HEK293 (cell line): ENCODE measurements at regions not wholly inside any gene's neighbourhood (a gene's known extent, or its start where the extent isn't known, plus 50 kb on each side); places are given as distances from the start of the nearest gene placed in this dataset.

Experiments
- BCL11A ChIP-seq: fragments of 450-650 bp; formaldehyde crosslinking; IDR thresholded peaks from 2 replicates; pipeline ENCODE4 v1.5.1; 2016; ENCODE audit warnings: low read depth, missing biosample characterization, missing genetic modification characterization
- CTCF ChIP-seq: fragments of 450-650 bp; formaldehyde crosslinking; IDR thresholded peaks from 2 replicates; pipeline ENCODE4 v1.5.1; 2016; ENCODE audit warnings: missing biosample characterization, missing genetic modification characterization
- KLF9 ChIP-seq: fragments of 450-650 bp; formaldehyde crosslinking; IDR thresholded peaks from 2 replicates; pipeline ENCODE4 v1.5.1; 2016; ENCODE audit warnings: missing biosample characterization, missing genetic modification characterization, low read depth
- SP2 ChIP-seq: fragments of 450-650 bp; formaldehyde crosslinking; IDR thresholded peaks from 2 replicates; pipeline ENCODE4 v1.5.1; 2016; ENCODE audit warnings: missing biosample characterization, missing genetic modification characterization
- TRIM28 ChIP-seq: IDR thresholded peaks from 2 replicates; pipeline ENCODE4 v1.6.1; 2011; ENCODE audit warnings: low read length, control low read depth, borderline replicate concordance
- WT1 ChIP-seq: fragments of 450-650 bp; formaldehyde crosslinking; IDR thresholded peaks from 2 replicates; pipeline ENCODE4 v1.5.1; 2016; ENCODE audit warnings: missing biosample characterization, missing genetic modification characterization
- YY1 ChIP-seq: fragments of 450-650 bp; formaldehyde crosslinking; IDR thresholded peaks from 2 replicates; pipeline ENCODE4 v1.5.1; 2018; ENCODE audit warnings: missing biosample characterization, missing genetic modification characterization
- ZNF18 ChIP-seq: fragments of 450-650 bp; formaldehyde crosslinking; IDR thresholded peaks from 2 replicates; pipeline ENCODE4 v1.5.1; 2016; ENCODE audit warnings: missing biosample characterization, missing genetic modification characterization
- ZNF23 ChIP-seq: fragments of 450-650 bp; formaldehyde crosslinking; IDR thresholded peaks from 2 replicates; pipeline ENCODE4 v1.5.1; 2016; ENCODE audit warnings: missing biosample characterization, missing genetic modification characterization, borderline replicate concordance
- ZNF560 ChIP-seq: fragments of 450-650 bp; formaldehyde crosslinking; IDR thresholded peaks from 2 replicates; pipeline ENCODE4 v1.5.1; 2017; ENCODE audit warnings: missing biosample characterization, missing genetic modification characterization, borderline replicate concordance
- ZNF830 ChIP-seq: fragments of 450-650 bp; IDR thresholded peaks from 2 replicates; pipeline ENCODE4 v1.5.0; 2018; ENCODE audit warnings: missing biosample characterization, missing genetic modification characterization, low read depth, mild to moderate bottlenecking, moderate library complexity
- TF ChIP-seq, protein P1 (sequence below): fragments of 450-650 bp; formaldehyde crosslinking; IDR thresholded peaks from 2 replicates; pipeline ENCODE4 v1.5.1; 2016; ENCODE audit warnings: missing biosample characterization, missing genetic modification characterization, borderline replicate concordance
- TF ChIP-seq, protein P2 (sequence below): fragments of 450-650 bp; formaldehyde crosslinking; IDR thresholded peaks from 2 replicates; pipeline ENCODE4 v1.5.1; 2016; ENCODE audit warnings: missing biosample characterization, missing genetic modification characterization, low read depth

GRCh38 chr16:62102588-62102987 lies 66.3 kb upstream of the CDH8 start:
- TF ChIP-seq, protein P1, sequence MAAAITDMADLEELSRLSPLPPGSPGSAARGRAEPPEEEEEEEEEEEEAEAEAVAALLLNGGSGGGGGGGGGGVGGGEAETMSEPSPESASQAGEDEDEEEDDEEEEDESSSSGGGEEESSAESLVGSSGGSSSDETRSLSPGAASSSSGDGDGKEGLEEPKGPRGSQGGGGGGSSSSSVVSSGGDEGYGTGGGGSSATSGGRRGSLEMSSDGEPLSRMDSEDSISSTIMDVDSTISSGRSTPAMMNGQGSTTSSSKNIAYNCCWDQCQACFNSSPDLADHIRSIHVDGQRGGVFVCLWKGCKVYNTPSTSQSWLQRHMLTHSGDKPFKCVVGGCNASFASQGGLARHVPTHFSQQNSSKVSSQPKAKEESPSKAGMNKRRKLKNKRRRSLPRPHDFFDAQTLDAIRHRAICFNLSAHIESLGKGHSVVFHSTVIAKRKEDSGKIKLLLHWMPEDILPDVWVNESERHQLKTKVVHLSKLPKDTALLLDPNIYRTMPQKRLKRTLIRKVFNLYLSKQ = no peak
- TF ChIP-seq CTCF = no peak
- no peak for TF ChIP-seq YY1 (tag by site-specific recombination)
- no peak for TF ChIP-seq ZNF18 (tag by site-specific recombination)
- no peak for TF ChIP-seq TRIM28
- TF ChIP-seq ZNF830 (tag by site-specific recombination) = no peak
- no peak for TF ChIP-seq BCL11A (tag by site-specific recombination)
- TF ChIP-seq ZNF560 (tag by site-specific recombination) = no peak
- no peak for TF ChIP-seq SP2 (tag by site-specific recombination)
- TF ChIP-seq ZNF23 (tag by site-specific recombination) = no peak
- TF ChIP-seq WT1 (tag by site-specific recombination) = no peak
- TF ChIP-seq, protein P2, sequence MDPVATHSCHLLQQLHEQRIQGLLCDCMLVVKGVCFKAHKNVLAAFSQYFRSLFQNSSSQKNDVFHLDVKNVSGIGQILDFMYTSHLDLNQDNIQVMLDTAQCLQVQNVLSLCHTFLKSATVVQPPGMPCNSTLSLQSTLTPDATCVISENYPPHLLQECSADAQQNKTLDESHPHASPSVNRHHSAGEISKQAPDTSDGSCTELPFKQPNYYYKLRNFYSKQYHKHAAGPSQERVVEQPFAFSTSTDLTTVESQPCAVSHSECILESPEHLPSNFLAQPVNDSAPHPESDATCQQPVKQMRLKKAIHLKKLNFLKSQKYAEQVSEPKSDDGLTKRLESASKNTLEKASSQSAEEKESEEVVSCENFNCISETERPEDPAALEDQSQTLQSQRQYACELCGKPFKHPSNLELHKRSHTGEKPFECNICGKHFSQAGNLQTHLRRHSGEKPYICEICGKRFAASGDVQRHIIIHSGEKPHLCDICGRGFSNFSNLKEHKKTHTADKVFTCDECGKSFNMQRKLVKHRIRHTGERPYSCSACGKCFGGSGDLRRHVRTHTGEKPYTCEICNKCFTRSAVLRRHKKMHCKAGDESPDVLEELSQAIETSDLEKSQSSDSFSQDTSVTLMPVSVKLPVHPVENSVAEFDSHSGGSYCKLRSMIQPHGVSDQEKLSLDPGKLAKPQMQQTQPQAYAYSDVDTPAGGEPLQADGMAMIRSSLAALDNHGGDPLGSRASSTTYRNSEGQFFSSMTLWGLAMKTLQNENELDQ = no peak
- no peak for TF ChIP-seq KLF9
